K562 (cell line): ENCODE measurements at regions not wholly inside any gene's neighbourhood (a gene's known extent, or its start where the extent isn't known, plus 50 kb on each side); places are given as distances from the start of the nearest gene placed in this dataset.

Source experiments
- ATAC-seq: fragments of 200-7000 bp; cut with Tn5 transposase; 3 replicates; pipeline ENCODE4 v1.9.1; 2020; ENCODE audit warnings: moderate library complexity
- BruUV-seq: library from RNA; stranded (reverse); fragments of 400-500 nt; replicated peaks from 2 replicates; lab custom pipeline; 2021; lab: Mats Ljungman, UMichigan
- CTCF ChIA-PET: fragments of 300-600 bp; formaldehyde crosslinking; extraction: SDS; loops from one replicate; lab custom pipeline; 2021; ENCODE audit warnings: low intra/inter-chr PET ratio; lab: Yijun Ruan, JAX
- POLR2A ChIA-PET: fragments of 300-600, 350-650 bp; sonication (Branson Sonifier 250); formaldehyde crosslinking; extraction: SDS; loops from one replicate; lab custom pipeline; 2021; ENCODE audit warnings: antibody characterized with exemption, inconsistent platforms; lab: Yijun Ruan, JAX
- DNase-seq, 4 experiments: peaks; one replicate each; pipeline versions ENCODE4 v3.0.0 to v3.0.0-alpha.2; 2011 to 2018; ENCODE audit warnings: low spot score in 3 of 4, mixed read lengths in 3 of 4; ENCODE audit errors: extremely low read depth in 1 of 4
- FAIRE-seq: peaks from 2 replicates; lab custom pipeline; 2011; peaks lifted over from hg19 to GRCh38; lab: Jason Lieb, UNC
- H2AFZ ChIP-seq: 2 replicates; pipeline ENCODE4 v1.6.0; 2011; ENCODE audit warnings: low read depth, low read length, control low read depth, inconsistent platforms
- H3K27ac ChIP-seq: fragments of 200-600 bp; 3 replicates; pipeline ENCODE4 v1.8.0; 2011; ENCODE audit warnings: low read depth, mild to moderate bottlenecking, control low read depth, inconsistent platforms, low read length, moderate library complexity, mixed read lengths; ENCODE audit errors: extremely low read depth
- H3K27me3 ChIP-seq, 2 experiments: fragments of 300-600 bp in 1 of 2; 2 replicates in 1 of 2; 3 replicates in 1 of 2; pipeline versions ENCODE4 v1.6.0 to v1.8.0; 2011; ENCODE audit warnings: inconsistent platforms in 2 of 2, low read length in 2 of 2, mild to moderate bottlenecking in 1 of 2, mixed read lengths in 1 of 2, moderate library complexity in 1 of 2; ENCODE audit not compliant: control insufficient read depth in 2 of 2, insufficient read depth in 2 of 2
- H3K36me3 ChIP-seq: fragments of 300-600 bp; 3 replicates; pipeline ENCODE4 v1.8.0; 2011; ENCODE audit warnings: mild to moderate bottlenecking, low read length, inconsistent platforms; ENCODE audit not compliant: control insufficient read depth, insufficient read depth
- H3K4me1 ChIP-seq, 2 experiments: fragments of 200-600 bp in 1 of 2; replicated peaks in 1 of 2; 2 replicates in 1 of 2; 3 replicates in 1 of 2; pipeline versions ENCODE4 v1.5.1 to v1.8.0; 2011; ENCODE audit warnings: inconsistent platforms in 2 of 2, low read length in 2 of 2, mild to moderate bottlenecking in 1 of 2, mixed read lengths in 1 of 2, moderate library complexity in 1 of 2; ENCODE audit not compliant: control insufficient read depth in 2 of 2, insufficient read depth in 2 of 2
- H3K4me2 ChIP-seq: 2 replicates; pipeline ENCODE4 v1.6.1; 2011; ENCODE audit warnings: low read length, control low read depth, inconsistent platforms, mixed read lengths; ENCODE audit not compliant: insufficient read depth
- H3K4me3 ChIP-seq: fragments of 200-600 bp; sonication (generic), shearing (Covaris generic); 2 replicates; pipeline ENCODE4 v1.5.1; 2016; ENCODE audit warnings: control low read depth, inconsistent platforms
- H3K79me2 ChIP-seq: fragments of 200-600 bp; 3 replicates; pipeline ENCODE4 v1.8.0; 2011; ENCODE audit warnings: low read length, inconsistent platforms; ENCODE audit not compliant: control insufficient read depth, insufficient read depth
- H3K9ac ChIP-seq, 2 experiments: 2 replicates each; pipeline versions ENCODE4 v1.6.0 to v1.6.1; 2011; ENCODE audit warnings: low read depth in 2 of 2, low read length in 2 of 2, control low read depth in 1 of 2, inconsistent platforms in 1 of 2, mild to moderate bottlenecking in 1 of 2, mixed read lengths in 1 of 2; ENCODE audit not compliant: insufficient read depth in 1 of 2
- H3K9me1 ChIP-seq: one replicate; pipeline ENCODE4 v1.6.0; 2011; ENCODE audit warnings: inconsistent platforms, mild to moderate bottlenecking, low read length, moderate library complexity; ENCODE audit not compliant: control insufficient read depth, insufficient read depth
- H3K9me3 ChIP-seq: replicated peaks from 2 replicates; pipeline ENCODE4 v1.5.1; 2011; ENCODE audit warnings: low read depth, low read length, inconsistent platforms; ENCODE audit not compliant: control insufficient read depth, insufficient read depth
- H4K20me1 ChIP-seq: replicated peaks from 2 replicates; pipeline ENCODE4 v1.6.1; 2011; ENCODE audit warnings: low read length, inconsistent platforms, mixed read lengths; ENCODE audit not compliant: control insufficient read depth, insufficient read depth
- BRF1 ChIP-seq: IDR thresholded peaks from 3 replicates; pipeline ENCODE4 v1.6.1; 2011; ENCODE audit warnings: borderline replicate concordance, mild to moderate bottlenecking; ENCODE audit not compliant: insufficient read length; ENCODE audit errors: extremely low read depth
- CREM ChIP-seq: IDR thresholded peaks from 2 replicates; pipeline ENCODE4 v1.6.1; 2014; ENCODE audit warnings: antibody characterized with exemption, low read depth
- HDAC1 ChIP-seq, 2 experiments: fragments of 450-650 bp; IDR thresholded peaks; 2 replicates each; pipeline ENCODE4 v1.6.1; 2016 to 2017; ENCODE audit warnings: inconsistent platforms in 1 of 2, mild to moderate bottlenecking in 1 of 2, moderate library complexity in 1 of 2
- KLF16 ChIP-seq: IDR thresholded peaks from 2 replicates; pipeline ENCODE4 v1.6.1; 2016; ENCODE audit warnings: antibody characterized with exemption
- RAD21 ChIP-seq, 2 experiments: fragments of 250-450 bp in 1 of 2; fragments of 450-650 bp in 1 of 2; sonication (Bioruptor Pico) in 1 of 2; formaldehyde crosslinking in 1 of 2; IDR thresholded peaks in 1 of 2; conservative IDR thresholded peaks in 1 of 2; 2 replicates each; pipeline versions ENCODE4 v1.4.0 to v1.8.0; 2020 to 2022; ENCODE audit warnings: mild to moderate bottlenecking in 2 of 2, moderate library complexity in 1 of 2
- REST ChIP-seq, 2 experiments: fragments of 450-650 bp; formaldehyde crosslinking in 1 of 2; IDR thresholded peaks; 2 replicates each; pipeline versions ENCODE4 v1.4.0 to v1.6.1; 2014 to 2020; ENCODE audit warnings: mild to moderate bottlenecking in 2 of 2, borderline replicate concordance in 1 of 2, low read depth in 1 of 2
- SMC3 ChIP-seq: conservative IDR thresholded peaks from 2 replicates; pipeline ENCODE4 v1.6.1; 2011; ENCODE audit warnings: low read depth, low read length, improper control_type of control experiment; ENCODE audit not compliant: insufficient read depth
- TEAD1 ChIP-seq, 2 experiments: fragments of 450-650 bp in 1 of 2; sonication (generic) in 1 of 2; formaldehyde crosslinking; IDR thresholded peaks; 2 replicates each; pipeline versions ENCODE4 v1.4.0 to v1.8.0; 2020 to 2022; ENCODE audit warnings: mild to moderate bottlenecking in 2 of 2, missing genetic modification reagents in 1 of 2
- ZNF512 ChIP-seq: IDR thresholded peaks from 2 replicates; pipeline ENCODE4 v1.6.1; 2016; ENCODE audit warnings: missing genetic modification characterization, missing compliant biosample characterization
- ZNF644 ChIP-seq: fragments of 200-800 bp; sonication (Bioruptor generic); IDR thresholded peaks from 2 replicates; pipeline ENCODE4 v1.6.1; 2016; ENCODE audit warnings: low read depth, missing genetic modification characterization, missing compliant biosample characterization
- ZNF766 ChIP-seq: fragments of 200-800 bp; sonication (Bioruptor generic); conservative IDR thresholded peaks from 2 replicates; pipeline ENCODE4 v1.6.1; 2016; ENCODE audit warnings: missing genetic modification characterization, missing compliant biosample characterization
- WGBS: fragments of 100-300 bp; shearing (Covaris generic); methylation state at CpG from one replicate; pipeline ENCODE4 v1.1.6; 2016; ENCODE audit warnings: low coverage, mixed read lengths; ENCODE audit not compliant: insufficient coverage; ENCODE audit errors: missing lambda C conversion rate; 5-methylcytosine and 5-hydroxymethylcytosine counted together
- in situ Hi-C: fragments of 300-500 bp; cut with MboI; formaldehyde crosslinking; loops from 4 replicates; pipeline ENCODE4 v1.15.0; 2018; ENCODE audit warnings: inconsistent platforms, mixed read lengths
- intact Hi-C: fragments of 100-400 bp; cut with micrococcal nuclease; formaldehyde crosslinking; loops from 2 replicates; pipeline ENCODE4 v1.14.2; 2022

DNA sequence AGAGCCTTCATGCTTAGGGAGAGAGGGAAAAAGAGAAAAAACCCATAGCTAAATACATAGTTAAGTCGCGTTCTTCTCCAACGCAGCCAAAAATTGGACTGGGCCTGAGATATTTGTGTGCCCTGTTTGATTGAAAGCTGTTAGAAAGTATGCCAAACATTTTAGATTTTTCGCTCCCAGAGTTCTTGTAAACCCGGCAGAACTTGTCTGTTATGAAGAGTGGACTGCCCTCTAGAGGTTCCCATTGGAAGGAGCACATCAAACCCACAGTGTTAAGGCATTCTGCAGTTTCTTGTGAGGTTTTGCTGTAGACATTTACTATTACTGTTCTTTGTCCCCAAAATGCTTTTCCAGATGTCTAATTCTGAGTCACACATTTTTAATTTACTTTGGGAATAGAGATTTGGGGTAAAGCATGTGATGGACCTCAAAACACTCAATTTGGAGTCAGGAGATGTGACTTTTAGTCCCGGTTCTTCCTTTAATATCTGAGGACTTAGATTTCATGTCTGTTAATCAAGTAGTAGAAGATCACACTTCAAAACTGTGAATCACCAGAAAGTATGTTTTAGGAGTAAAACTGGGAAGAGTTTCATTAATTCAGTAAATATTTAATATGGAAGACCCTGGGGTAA, 96.6 kb downstream of the PCSK1 start:
- Histone ChIP-seq H4K20me1 (no peaks in the 10 kb centered on the region), H3K79me2 (no peaks in the 10 kb centered on the region), H2AFZ (0 out of 2 replicates have a peak overlapping the region, but pooled peaks have one; percentile 17), H3K27me3 (peaks cover 5 to 12% of the 10 kb centered on the region in 2 experiments; a peak in 4 of 5 replicates), H3K36me3 (no peaks in the 10 kb centered on the region), H3K9me1 (no peaks in the 10 kb centered on the region), H3K9me3 (no peaks in the 10 kb centered on the region), H3K27ac (no peak overlapping the region), H3K4me2 (no peak overlapping the region), H3K4me1 (peaks cover 0 to 4% of the 10 kb centered on the region in 2 experiments; a peak in 2 of 5 replicates), H3K4me3 (no peak overlapping the region), H3K9ac (no peak overlapping the region)
- no TSS peak for BruUV-seq
- FAIRE-seq (peak; percentile 97), DNase-seq (peak; percentile 42 to 80 (median 48)), ATAC-seq (peak; percentile 95)
- intact Hi-C loops (loop anchor here (1.0 to 10.0 kb wide), 6 partner anchors 162 to 694 kb away; partner anchors contain the start of gene ELL2), in situ Hi-C loops (loop anchor here (5.0 to 25.0 kb wide), 2 partner anchors 474 to 699 kb away; partner anchors contain the start of gene RFESD)
- ChIA-PET CTCF (interaction anchor here (0.6 to 2.7 kb wide), 6 partner anchors 444 to 1368 kb away, joined by 3 to 26 read pairs (median 4); no protein-coding TSS in a partner anchor), POLR2A (interaction anchor here (0.6 kb wide), 1 partner anchor 495 kb away, joined by 4 read pairs; no protein-coding TSS in a partner anchor)
- WGBS: 3% methylated on average over 6 of the region's 6 CpGs
- TF ChIP-seq ZNF644 (no peak), CREM (0 out of 2 replicates have a peak, but pooled peaks have one; percentile 6), SMC3 (peak; percentile 59), HDAC1 (IDR thresholded peaks at IDR 0.05) (no peak), ZNF512 (tag) (no peak), KLF16 (0 out of 2 replicates have a peak, but pooled peaks have one; percentile 47), REST (IDR thresholded peaks at IDR 0.05; ENCODE audit: borderline replicate concordance) (peak; percentile 76), REST (CRISPR knock-in tag; IDR thresholded peaks at IDR 0.05; ENCODE audit: low read depth) (no peak), RAD21 (CRISPR knock-in tag; conservative IDR thresholded peaks at IDR 0.05 in 1 of 2, IDR thresholded peaks at IDR 0.05 in 1 of 2) (peak; percentile 90 to 91), ZNF766 (CRISPR knock-in tag) (no peak), BRF1 (no peak), TEAD1 (CRISPR knock-in tag; IDR thresholded peaks at IDR 0.05) (no peak)
